GM12873 (cell line): ENCODE measurements at regions not wholly inside any gene's neighbourhood (a gene's known extent, or its start where the extent isn't known, plus 50 kb on each side); places are given as distances from the start of the nearest gene placed in this dataset.
A peak's percentile ranks its signal among the peaks of the same experiment; 100 is the strongest.

Experiments
- CTCF ChIP-seq: IDR thresholded peaks from 2 replicates; pipeline ENCODE4 v1.5.1; 2012; ENCODE audit warnings: low read depth, mild to moderate bottlenecking, moderate library complexity, low read length, control low read depth; ENCODE audit not compliant: insufficient read depth; ENCODE audit errors: missing control alignments

GRCh38 chr6:86871681-86872080, 65.6 kb upstream of the HTR1E start:
- TF ChIP-seq CTCF: no peak

GRCh38 chr6:86869500-86869899, 67.8 kb upstream of the HTR1E start:
- TF ChIP-seq CTCF: no peak

GRCh38 chr6:86859513-86859912, 77.8 kb upstream of the HTR1E start:
- peak; percentile 13 for TF ChIP-seq CTCF

GRCh38 chr6:86858970-86859369, 78.4 kb upstream of the HTR1E start:
- TF ChIP-seq CTCF: no peak

- no peak for TF ChIP-seq CTCF
Observed at GRCh38 chr6:86857783-86858182, 79.5 kb upstream of the HTR1E start.

GRCh38 chr6:86856937-86857563, 80.3 kb upstream of the HTR1E start:
- TF ChIP-seq CTCF: peak; percentile 72

- no peak for TF ChIP-seq CTCF
Observed at GRCh38 chr6:86856379-86856778, 80.9 kb upstream of the HTR1E start.
